Astrocyte (in vitro differentiated cells and primary cell): ENCODE measurements at regions not wholly inside any gene's neighbourhood (a gene's known extent, or its start where the extent isn't known, plus 50 kb on each side); places are given as distances from the start of the nearest gene placed in this dataset.

Experiments used
- CTCF ChIP-seq: IDR thresholded peaks from 2 replicates; pipeline ENCODE4 v1.5.1; 2011; ENCODE audit warnings: low read depth, mild to moderate bottlenecking, inconsistent platforms, low read length, moderate library complexity; ENCODE audit not compliant: insufficient read depth
- EZH2 ChIP-seq: IDR thresholded peaks from 2 replicates; pipeline ENCODE4 v1.6.1; 2012; ENCODE audit warnings: mild to moderate bottlenecking, low read length, inconsistent platforms; ENCODE audit not compliant: insufficient read depth

GRCh38 chr22:48560389-48560751 is 1267.3 kb downstream of the BRD1 start:
- no peak for TF ChIP-seq CTCF
- no peak for TF ChIP-seq EZH2
